ENCODE measurements at regions not wholly inside any gene's neighbourhood (a gene's known extent, or its start where the extent isn't known, plus 50 kb on each side); places are given as distances from the start of the nearest gene placed in this dataset.
"Not testable (repeated sequence)": the region's sequence is repeated elsewhere in the genome, so short reads cannot be mapped to it uniquely, and the experiment has no call there.

DNA sequence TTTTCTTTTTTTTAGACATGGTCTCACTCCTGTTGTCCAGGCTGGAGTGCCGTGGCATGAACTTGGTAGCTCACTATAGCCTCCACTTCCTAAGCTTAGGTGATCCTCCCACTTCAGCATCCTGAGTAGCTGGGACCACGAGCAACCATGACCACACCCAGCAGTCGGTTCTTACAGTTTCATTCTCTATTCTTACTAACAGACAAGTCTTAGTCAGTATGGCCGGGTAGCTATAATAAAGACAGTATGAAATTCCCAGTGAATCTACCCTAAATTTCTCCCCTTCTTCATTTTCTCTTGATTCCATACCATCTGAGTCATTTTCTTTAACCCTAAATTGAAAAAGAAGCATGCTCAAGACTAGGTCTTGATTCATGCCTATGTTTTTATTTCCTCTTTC, 775.3 kb upstream of the NRXN1 start:
- DNase-seq, result no peak
- no peaks in the 10 kb centered on the region for H3K36me3 Mint-ChIP-seq
- no peaks in the 10 kb centered on the region for H3K27me3 Mint-ChIP-seq
- no peak overlapping the region for H3K27ac Mint-ChIP-seq
- peaks cover 3% of the 10 kb centered on the region for H3K9me3 Mint-ChIP-seq
- H3K4me1 Mint-ChIP-seq, result no peaks in the 10 kb centered on the region
- H3K4me3 Mint-ChIP-seq, result no peak overlapping the region

DNA sequence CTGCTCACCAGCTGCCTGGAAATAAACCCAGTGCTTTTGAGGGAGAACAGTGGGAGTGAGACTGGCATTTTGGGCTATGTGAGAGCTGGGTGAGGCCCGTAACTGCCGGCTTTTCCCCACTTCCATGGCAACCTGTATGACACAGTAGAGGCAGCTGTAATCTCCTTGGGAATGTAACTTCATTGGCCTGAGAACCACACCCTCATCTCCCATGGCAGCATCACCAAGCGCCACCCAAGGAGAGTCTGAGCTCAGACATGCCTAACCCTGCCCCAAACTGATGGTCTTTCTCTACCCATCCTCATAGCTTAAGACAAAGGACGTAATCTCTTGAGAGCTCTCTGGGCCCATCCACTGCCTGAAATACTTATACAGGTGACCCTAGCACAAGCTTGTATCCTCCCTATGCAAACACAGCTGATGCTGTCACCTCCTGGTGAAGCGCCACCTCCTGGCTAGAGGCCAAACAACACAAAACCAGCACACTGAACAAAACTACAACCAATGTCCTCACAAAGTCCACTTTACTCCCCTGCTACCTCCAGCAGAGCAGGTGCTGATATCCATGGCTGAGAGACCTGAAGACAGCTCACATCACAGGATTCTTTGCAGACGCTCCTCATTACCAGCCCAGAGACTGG, 763.4 kb upstream of the NRXN1 start:
- Mint-ChIP-seq H3K9me3 (peaks cover 17% of the 10 kb centered on the region), H3K27me3 (no peaks in the 10 kb centered on the region), H3K4me1 (no peaks in the 10 kb centered on the region), H3K36me3 (no peaks in the 10 kb centered on the region), H3K27ac (no peak overlapping the region), H3K4me3 (no peak overlapping the region)
- no peak for DNase-seq

DNA sequence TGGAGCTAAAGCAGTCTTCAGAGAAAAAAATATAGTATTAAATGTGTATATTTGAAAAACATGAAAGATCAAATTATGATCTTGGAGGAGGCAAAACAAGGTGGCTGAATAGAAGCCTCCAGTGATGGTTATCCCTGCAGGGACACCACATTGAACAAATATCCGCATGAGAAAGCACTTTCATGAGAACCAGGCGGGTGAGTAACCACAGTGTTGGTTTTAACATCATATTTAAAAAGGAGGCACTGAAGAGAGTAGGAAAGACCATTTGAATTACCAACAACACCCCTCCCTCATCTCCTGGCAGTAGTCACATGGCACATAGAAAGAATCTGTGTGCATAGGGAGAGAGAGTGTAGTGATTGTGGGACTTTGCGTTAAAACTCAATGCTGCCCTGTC, 759.6 kb upstream of the NRXN1 start:
- peaks cover 6% of the 10 kb centered on the region for H3K9me3 Mint-ChIP-seq
- no peak overlapping the region for H3K27ac Mint-ChIP-seq
- no peaks in the 10 kb centered on the region for H3K36me3 Mint-ChIP-seq
- H3K27me3 Mint-ChIP-seq, result no peaks in the 10 kb centered on the region
- H3K4me1 Mint-ChIP-seq, result no peaks in the 10 kb centered on the region
- no peak for DNase-seq
- H3K4me3 Mint-ChIP-seq, result no peak overlapping the region

DNA sequence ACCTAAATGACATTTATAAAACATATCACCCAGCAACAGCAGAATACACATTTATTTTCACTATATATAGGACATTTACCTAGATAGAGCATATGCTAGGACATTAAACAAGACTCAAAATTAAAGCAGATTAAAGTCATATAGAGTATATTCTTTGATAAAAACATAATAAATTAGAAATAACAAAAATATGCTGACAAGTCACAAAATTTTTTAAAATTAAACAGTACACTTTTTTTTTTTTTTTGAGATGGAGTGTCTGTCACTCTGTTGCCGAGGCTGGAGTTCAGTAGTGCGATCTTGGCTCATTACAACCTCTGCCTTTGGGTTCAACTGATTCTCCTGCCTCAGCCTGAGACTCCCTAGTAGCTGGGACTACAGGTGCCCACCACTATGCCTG, 758.9 kb upstream of the NRXN1 start:
- H3K4me3 Mint-ChIP-seq, result no peak overlapping the region
- H3K27me3 Mint-ChIP-seq, result no peaks in the 10 kb centered on the region
- no peak for DNase-seq
- peaks cover 6% of the 10 kb centered on the region for H3K9me3 Mint-ChIP-seq
- H3K36me3 Mint-ChIP-seq, result no peaks in the 10 kb centered on the region
- H3K27ac Mint-ChIP-seq, result no peak overlapping the region
- H3K4me1 Mint-ChIP-seq, result no peaks in the 10 kb centered on the region

DNA sequence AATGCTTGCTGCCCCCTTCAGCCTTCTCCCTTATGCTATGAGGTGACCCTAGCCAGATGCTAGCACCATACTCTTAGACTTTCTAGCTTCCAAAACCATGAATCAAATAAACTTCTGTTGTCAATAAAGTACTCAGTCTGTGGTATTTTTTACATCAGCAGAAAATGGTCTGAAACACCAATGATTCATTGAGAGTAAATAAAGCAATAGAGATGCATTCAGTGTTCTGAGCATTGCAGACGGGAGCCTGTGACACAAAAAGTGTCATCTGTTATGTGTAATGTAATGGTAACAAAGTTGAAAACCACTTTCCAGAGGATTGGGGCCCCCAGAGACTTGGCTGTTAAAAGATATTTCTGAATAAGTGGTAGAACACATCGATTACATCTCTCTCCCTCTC, 758.0 kb upstream of the NRXN1 start:
- DNase-seq, result no peak
- Mint-ChIP-seq H3K4me3 (no peak overlapping the region), H3K4me1 (no peaks in the 10 kb centered on the region), H3K9me3 (peaks cover 6% of the 10 kb centered on the region), H3K27ac (no peak overlapping the region), H3K36me3 (no peaks in the 10 kb centered on the region), H3K27me3 (no peaks in the 10 kb centered on the region)

DNA sequence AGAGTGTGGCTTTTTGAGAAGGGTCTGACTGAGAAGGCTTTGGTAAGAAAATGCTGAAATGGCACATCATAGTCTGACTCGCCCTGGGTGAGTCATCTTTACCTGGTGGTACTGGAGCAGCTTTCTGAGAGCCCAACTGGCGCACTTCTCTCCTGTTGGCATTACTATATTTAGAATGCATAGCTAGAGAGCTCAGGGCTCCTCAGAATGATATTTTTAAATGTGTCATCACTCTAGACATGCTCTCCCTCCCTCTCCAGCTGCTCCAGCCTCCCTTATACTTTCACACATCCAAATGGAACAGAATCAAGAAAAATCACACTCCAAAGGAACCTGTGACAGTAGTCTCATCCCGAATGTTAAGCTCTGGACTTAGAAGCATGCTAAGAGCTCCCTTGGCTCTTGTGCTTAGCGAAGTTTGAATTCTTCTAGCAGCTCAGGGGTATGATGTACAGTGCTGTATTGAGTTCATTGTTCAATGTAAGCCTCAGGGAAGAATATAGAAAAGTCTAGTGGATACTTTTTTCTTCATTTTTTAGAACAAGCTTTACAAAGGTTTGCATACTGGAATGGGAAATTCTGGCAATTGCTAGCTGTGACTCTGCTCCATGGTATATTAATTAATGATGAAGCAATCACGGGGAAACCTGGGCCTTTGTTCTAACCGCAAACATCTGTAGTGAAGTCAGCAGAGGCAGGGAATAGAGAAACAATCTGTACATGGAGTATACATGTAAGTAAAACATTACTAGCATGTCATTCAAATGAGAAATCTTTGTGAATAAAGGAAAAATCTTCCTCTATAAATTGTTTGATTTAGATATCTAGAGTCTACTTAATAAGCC, 751.2 kb upstream of the NRXN1 start:
- H3K27me3 Mint-ChIP-seq, result no peaks in the 10 kb centered on the region
- H3K4me3 Mint-ChIP-seq, result no peak overlapping the region
- no peaks in the 10 kb centered on the region for H3K36me3 Mint-ChIP-seq
- H3K27ac Mint-ChIP-seq, result no peak overlapping the region
- peaks cover 2% of the 10 kb centered on the region for H3K9me3 Mint-ChIP-seq
- H3K4me1 Mint-ChIP-seq, result no peaks in the 10 kb centered on the region
- no peak for DNase-seq

DNA sequence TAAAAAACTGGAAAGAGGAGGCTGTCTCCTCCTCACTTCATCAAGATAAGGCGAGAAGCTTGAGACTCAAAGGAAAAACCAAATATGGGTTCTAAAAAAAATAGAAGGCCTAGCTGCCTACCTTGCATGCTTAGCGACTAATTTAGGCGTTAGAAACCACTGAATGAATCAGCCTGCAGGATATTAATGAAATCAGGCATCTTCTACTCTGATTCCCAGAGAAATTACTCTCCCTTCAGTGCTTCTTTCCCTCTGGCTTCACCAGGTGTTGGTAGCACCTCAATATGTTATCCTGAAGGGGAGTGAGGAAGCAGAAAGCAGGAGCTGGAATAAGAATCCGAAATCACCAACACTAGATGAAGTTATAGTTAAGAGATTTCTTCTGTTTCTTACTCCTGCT, 749.8 kb upstream of the NRXN1 start:
- peaks cover 2% of the 10 kb centered on the region for H3K9me3 Mint-ChIP-seq
- H3K27me3 Mint-ChIP-seq, result no peaks in the 10 kb centered on the region
- no peaks in the 10 kb centered on the region for H3K4me1 Mint-ChIP-seq
- H3K27ac Mint-ChIP-seq, result no peak overlapping the region
- no peaks in the 10 kb centered on the region for H3K36me3 Mint-ChIP-seq
- no peak overlapping the region for H3K4me3 Mint-ChIP-seq
- DNase-seq, result no peak

DNA sequence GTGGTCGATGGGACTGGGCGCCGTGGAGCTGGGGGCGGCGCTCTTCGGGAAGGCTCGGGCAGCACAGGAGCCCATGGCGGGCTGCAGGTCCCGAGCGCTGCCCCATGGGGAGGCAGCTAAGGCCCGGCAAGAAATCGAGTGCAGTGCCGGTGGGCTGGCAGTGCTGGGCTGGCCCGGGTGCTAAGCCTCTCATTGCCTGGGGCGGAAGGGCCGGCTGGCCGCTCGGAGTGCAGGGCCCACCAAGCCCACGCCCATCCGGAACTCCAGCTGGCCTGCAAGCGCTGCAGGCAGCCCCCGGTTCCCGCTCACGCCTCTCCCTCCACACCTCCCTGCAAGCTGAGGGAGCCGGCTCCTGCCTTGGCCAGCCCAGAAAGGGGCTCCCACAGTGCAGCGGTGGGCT, 748.4 kb upstream of the NRXN1 start:
- H3K4me1 Mint-ChIP-seq, result no peaks in the 10 kb centered on the region
- DNase-seq, result no peak

DNA sequence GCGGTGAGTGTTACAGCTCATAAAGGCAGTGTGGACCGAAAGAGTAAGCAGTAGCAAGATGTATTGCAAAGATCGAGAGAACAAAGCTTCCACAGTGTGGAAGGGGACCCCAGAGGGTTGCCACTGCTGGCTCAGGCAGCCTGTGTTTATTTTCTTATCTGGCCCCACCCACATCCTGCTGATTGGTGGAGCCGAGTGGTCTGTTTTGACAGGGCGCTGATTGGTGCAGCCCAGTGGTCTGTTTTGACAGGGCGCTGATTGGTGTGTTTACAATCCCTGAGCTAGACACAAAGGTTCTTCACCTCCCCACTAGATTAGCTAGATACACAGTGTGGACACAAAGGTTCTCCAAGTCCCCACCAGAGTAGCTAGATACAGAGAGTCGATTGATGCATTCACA, 747.8 kb upstream of the NRXN1 start:
- H3K27ac Mint-ChIP-seq, H3K27me3 Mint-ChIP-seq, H3K4me1 Mint-ChIP-seq, H3K36me3 Mint-ChIP-seq, DNase-seq, H3K9me3 Mint-ChIP-seq, H3K4me3 Mint-ChIP-seq: not testable (repeated sequence)

More for the DNA sequence above, 748.4 kb upstream of the NRXN1 start:
- no peak overlapping the region for H3K27ac Mint-ChIP-seq
- no peaks in the 10 kb centered on the region for H3K27me3 Mint-ChIP-seq
- H3K36me3 Mint-ChIP-seq, result no peaks in the 10 kb centered on the region
- H3K4me3 Mint-ChIP-seq, result no peak overlapping the region
- H3K9me3 Mint-ChIP-seq, result peaks cover 5% of the 10 kb centered on the region

DNA sequence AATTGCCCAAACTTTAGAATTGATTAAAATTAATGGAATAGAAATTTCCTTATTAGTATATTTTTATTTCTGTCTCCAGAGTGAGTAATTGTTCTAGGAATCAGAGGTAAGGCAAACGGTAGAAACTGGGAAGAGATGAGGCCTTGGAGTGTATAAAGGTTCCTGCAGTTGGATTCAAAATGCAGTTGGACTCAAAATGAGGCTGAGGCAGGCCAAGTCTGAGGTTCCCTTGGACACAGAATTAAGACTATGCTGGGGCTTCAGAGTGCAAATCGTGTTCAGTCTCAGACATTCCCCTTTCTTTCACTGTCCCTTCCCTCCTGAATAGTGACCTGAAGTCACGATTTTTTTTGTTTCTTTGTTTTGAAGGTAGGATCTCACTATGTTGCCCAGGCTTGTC, 746.9 kb upstream of the NRXN1 start:
- Mint-ChIP-seq H3K27ac (no peak overlapping the region), H3K4me1 (no peaks in the 10 kb centered on the region), H3K9me3 (peaks cover 5% of the 10 kb centered on the region), H3K4me3 (no peak overlapping the region), H3K27me3 (no peaks in the 10 kb centered on the region), H3K36me3 (no peaks in the 10 kb centered on the region)
- DNase-seq, result no peak

DNA sequence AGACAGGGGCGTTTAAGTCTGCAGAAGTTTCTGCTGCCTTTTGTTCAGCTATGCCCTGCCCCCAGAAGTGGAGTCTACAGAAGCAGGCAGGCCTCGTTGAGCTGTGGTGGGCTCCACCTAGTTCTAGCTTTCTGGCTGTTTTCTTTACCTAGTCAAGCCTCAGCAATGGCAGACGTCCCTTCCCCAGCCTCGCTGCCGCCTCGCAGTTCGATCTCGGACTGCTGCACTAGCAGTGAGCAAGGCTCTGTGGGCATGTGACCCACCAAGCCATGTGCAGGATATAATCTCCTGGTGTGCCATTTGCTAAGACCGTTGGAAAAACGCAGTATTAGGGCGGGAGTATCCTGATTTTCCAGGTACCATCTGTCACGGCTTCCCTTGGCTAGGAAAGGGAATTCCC, 742.7 kb upstream of the NRXN1 start:
- H3K9me3 Mint-ChIP-seq, H3K27me3 Mint-ChIP-seq, H3K27ac Mint-ChIP-seq: not testable (repeated sequence)

DNA sequence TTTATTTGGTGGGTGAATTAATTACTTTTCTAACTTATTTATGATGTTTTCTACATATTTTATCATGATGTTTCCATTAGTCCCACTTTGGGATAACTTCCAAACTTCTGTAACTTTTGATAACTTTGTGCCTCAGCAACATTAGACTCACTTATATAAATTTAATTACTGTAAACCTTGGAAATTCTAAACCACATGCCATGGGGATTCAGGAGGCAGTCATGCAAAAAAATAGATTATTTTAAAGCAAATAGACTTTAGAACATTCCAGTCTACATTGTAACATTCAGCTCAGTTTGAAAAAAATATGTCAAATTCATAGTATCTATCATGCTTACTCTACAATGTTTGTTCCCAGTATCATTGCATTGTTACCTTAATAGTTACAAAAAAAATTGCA, 728.5 kb upstream of the NRXN1 start:
- H3K9me3 Mint-ChIP-seq, result peaks cover 2% of the 10 kb centered on the region
- H3K27ac Mint-ChIP-seq, result no peak overlapping the region
- no peaks in the 10 kb centered on the region for H3K27me3 Mint-ChIP-seq
- no peak for DNase-seq
- H3K4me1 Mint-ChIP-seq, result no peaks in the 10 kb centered on the region
- H3K36me3 Mint-ChIP-seq, result no peaks in the 10 kb centered on the region
- H3K4me3 Mint-ChIP-seq, result no peak overlapping the region

More for the DNA sequence above, 742.7 kb upstream of the NRXN1 start:
- not testable (repeated sequence) for H3K4me3 Mint-ChIP-seq, DNase-seq, H3K36me3 Mint-ChIP-seq, H3K4me1 Mint-ChIP-seq

DNA sequence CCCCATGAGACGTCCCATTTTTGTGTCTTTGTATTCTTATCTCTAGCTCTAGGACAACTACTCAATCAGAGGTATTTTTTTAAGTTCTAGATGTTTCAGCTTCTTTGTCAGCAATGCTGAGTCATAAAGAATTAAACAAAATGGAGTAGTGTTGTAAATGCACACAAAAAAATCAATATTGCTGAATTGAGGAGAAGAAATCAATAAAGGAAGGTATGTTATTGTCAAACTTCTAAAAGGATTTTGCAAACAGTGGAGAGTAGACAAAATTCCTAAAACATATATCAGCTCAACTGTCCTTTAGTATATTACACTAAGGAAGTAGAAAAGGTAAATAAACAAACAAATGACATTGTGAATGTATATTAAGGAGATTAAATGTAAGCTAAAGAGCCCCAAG, 726.1 kb upstream of the NRXN1 start:
- DNase-seq, result no peak
- Mint-ChIP-seq H3K4me1 (no peaks in the 10 kb centered on the region), H3K36me3 (no peaks in the 10 kb centered on the region), H3K9me3 (no peaks in the 10 kb centered on the region), H3K27ac (no peak overlapping the region), H3K27me3 (no peaks in the 10 kb centered on the region), H3K4me3 (no peak overlapping the region)

DNA sequence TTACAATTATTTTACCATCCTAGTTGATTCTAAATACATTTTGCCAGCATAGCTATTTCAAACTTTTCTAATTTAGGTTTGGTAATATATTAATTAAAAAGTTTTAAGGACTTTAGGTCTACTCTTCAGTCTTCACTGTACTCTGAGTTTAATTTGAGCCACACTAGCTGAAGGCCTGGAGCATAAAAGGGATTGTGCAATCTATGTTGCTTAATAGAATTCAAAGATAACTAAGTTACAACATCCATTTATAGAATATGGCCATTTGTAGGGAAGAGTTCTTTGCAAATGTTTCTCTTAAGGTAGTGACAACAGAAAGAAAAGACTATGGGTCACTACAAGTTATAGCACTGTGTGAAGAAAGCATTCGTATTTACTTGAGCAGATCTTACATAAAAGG, 702.2 kb upstream of the NRXN1 start:
- H3K4me3 Mint-ChIP-seq, result no peak overlapping the region
- H3K27ac Mint-ChIP-seq, result no peak overlapping the region
- H3K9me3 Mint-ChIP-seq, result peaks cover 8% of the 10 kb centered on the region
- DNase-seq, result no peak
- H3K27me3 Mint-ChIP-seq, result no peaks in the 10 kb centered on the region
- H3K4me1 Mint-ChIP-seq, result no peaks in the 10 kb centered on the region
- no peaks in the 10 kb centered on the region for H3K36me3 Mint-ChIP-seq

DNA sequence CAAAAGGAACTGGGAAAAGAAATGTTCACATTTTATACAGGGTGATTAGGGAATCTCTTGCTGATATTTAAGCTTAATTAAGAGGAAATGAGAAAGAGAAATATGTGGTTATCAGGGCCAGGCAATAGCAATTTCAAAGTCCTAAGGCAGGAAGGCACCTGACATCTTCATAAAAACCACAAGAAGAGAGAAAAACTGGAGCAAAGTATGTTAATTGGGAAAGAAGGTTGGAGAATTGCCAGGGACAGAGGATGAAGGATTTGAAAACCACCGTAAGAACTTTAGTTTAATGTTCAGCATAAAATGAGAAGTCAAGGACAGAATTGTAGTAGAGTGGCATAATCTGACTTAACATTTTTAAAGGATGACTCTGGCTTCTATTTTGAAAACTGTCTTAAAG, 691.8 kb upstream of the NRXN1 start:
- no peaks in the 10 kb centered on the region for H3K36me3 Mint-ChIP-seq
- DNase-seq, result no peak
- H3K4me1 Mint-ChIP-seq, result no peaks in the 10 kb centered on the region
- H3K9me3 Mint-ChIP-seq, result peaks cover 3% of the 10 kb centered on the region
- no peak overlapping the region for H3K27ac Mint-ChIP-seq
- no peaks in the 10 kb centered on the region for H3K27me3 Mint-ChIP-seq
- no peak overlapping the region for H3K4me3 Mint-ChIP-seq

DNA sequence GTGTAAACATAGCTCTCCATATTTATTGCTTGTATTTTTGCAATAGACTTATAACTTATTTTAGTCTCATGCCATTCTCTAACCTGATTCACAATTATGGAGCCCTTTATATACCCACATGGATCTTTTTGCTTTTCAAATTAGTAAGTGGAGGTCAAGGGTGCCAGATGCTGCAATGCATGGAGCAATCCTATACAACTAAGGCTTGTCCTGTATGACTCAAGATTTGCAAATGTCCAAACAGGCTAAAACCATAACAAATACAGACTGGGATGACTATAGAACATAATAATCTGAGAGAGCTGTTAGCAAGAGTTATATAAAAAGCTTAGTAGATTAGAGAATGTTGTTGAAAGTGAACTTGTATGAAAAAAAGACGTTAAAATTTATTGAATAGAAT, 690.4 kb upstream of the NRXN1 start:
- DNase-seq, result no peak
- H3K9me3 Mint-ChIP-seq, result peaks cover 3% of the 10 kb centered on the region
- H3K4me3 Mint-ChIP-seq, result no peak overlapping the region
- no peaks in the 10 kb centered on the region for H3K27me3 Mint-ChIP-seq
- no peak overlapping the region for H3K27ac Mint-ChIP-seq
- no peaks in the 10 kb centered on the region for H3K36me3 Mint-ChIP-seq
- H3K4me1 Mint-ChIP-seq, result no peaks in the 10 kb centered on the region

All from activated naive CD8-positive, alpha-beta T cell treated with anti-CD3 and anti-CD28 coated beads for 36 hours (primary cell).